Panc1 (cell line): ENCODE measurements at regions not wholly inside any gene's neighbourhood (a gene's known extent, or its start where the extent isn't known, plus 50 kb on each side); places are given as distances from the start of the nearest gene placed in this dataset.

Experiments
- SIN3A ChIP-seq: IDR thresholded peaks from 2 replicates; pipeline ENCODE4 v1.6.1; 2012; ENCODE audit warnings: low read depth, mild to moderate bottlenecking, low read length, moderate library complexity, borderline replicate concordance; ENCODE audit not compliant: insufficient read depth
- TF ChIP-seq, protein P1 (sequence below): fragments of 450-650 bp; IDR thresholded peaks from 2 replicates; pipeline ENCODE4 v1.5.1; 2017; ENCODE audit warnings: mild to moderate bottlenecking
- TF ChIP-seq, protein P2 (sequence below), 2 experiments: IDR thresholded peaks; 2 replicates each; pipeline ENCODE4 v1.6.1; 2011 to 2012; ENCODE audit warnings: low read depth in 2 of 2, control low read depth in 1 of 2, low read length in 1 of 2, mild to moderate bottlenecking in 1 of 2, moderate library complexity in 1 of 2; ENCODE audit not compliant: insufficient read depth in 1 of 2

- no peak for TF ChIP-seq SIN3A
- TF ChIP-seq, protein P1, sequence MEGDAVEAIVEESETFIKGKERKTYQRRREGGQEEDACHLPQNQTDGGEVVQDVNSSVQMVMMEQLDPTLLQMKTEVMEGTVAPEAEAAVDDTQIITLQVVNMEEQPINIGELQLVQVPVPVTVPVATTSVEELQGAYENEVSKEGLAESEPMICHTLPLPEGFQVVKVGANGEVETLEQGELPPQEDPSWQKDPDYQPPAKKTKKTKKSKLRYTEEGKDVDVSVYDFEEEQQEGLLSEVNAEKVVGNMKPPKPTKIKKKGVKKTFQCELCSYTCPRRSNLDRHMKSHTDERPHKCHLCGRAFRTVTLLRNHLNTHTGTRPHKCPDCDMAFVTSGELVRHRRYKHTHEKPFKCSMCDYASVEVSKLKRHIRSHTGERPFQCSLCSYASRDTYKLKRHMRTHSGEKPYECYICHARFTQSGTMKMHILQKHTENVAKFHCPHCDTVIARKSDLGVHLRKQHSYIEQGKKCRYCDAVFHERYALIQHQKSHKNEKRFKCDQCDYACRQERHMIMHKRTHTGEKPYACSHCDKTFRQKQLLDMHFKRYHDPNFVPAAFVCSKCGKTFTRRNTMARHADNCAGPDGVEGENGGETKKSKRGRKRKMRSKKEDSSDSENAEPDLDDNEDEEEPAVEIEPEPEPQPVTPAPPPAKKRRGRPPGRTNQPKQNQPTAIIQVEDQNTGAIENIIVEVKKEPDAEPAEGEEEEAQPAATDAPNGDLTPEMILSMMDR: no peak
- TF ChIP-seq, protein P2, sequence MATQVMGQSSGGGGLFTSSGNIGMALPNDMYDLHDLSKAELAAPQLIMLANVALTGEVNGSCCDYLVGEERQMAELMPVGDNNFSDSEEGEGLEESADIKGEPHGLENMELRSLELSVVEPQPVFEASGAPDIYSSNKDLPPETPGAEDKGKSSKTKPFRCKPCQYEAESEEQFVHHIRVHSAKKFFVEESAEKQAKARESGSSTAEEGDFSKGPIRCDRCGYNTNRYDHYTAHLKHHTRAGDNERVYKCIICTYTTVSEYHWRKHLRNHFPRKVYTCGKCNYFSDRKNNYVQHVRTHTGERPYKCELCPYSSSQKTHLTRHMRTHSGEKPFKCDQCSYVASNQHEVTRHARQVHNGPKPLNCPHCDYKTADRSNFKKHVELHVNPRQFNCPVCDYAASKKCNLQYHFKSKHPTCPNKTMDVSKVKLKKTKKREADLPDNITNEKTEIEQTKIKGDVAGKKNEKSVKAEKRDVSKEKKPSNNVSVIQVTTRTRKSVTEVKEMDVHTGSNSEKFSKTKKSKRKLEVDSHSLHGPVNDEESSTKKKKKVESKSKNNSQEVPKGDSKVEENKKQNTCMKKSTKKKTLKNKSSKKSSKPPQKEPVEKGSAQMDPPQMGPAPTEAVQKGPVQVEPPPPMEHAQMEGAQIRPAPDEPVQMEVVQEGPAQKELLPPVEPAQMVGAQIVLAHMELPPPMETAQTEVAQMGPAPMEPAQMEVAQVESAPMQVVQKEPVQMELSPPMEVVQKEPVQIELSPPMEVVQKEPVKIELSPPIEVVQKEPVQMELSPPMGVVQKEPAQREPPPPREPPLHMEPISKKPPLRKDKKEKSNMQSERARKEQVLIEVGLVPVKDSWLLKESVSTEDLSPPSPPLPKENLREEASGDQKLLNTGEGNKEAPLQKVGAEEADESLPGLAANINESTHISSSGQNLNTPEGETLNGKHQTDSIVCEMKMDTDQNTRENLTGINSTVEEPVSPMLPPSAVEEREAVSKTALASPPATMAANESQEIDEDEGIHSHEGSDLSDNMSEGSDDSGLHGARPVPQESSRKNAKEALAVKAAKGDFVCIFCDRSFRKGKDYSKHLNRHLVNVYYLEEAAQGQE (IDR thresholded peaks at IDR 0.05; ENCODE audit: insufficient read depth in 1 of 2, low read depth in 2 of 2, low read length in 1 of 2): no peak
Measured at GRCh38 chr13:31972453-31972852, 59.1 kb upstream of the FRY start.
